Activated CD8-positive, alpha-beta memory T cell treated with anti-CD3 and anti-CD28 coated beads, Interleukin-2, amount 10 ng/mL, durations not matched to agents 7 days and 5 days (primary cell): ENCODE measurements at regions not wholly inside any gene's neighbourhood (a gene's known extent, or its start where the extent isn't known, plus 50 kb on each side); places are given as distances from the start of the nearest gene placed in this dataset.
A peak's percentile ranks its signal among the peaks of the same experiment; 100 is the strongest.

Experiments used
- ATAC-seq: fragments of 150-1000 bp; cut with Tn5 transposase; one replicate; pipeline ENCODE4 v1.10.0; 2021; ENCODE audit warnings: moderate library complexity
- CTCF ChIA-PET: fragments of 350-600 bp; sonication (Branson Sonifier 250); formaldehyde crosslinking; loops from one replicate; lab custom pipeline; 2021; ENCODE audit warnings: antibody characterized with exemption; lab: Charles Lee
- DNase-seq: peaks from one replicate; pipeline ENCODE4 v3.0.0-alpha.2; 2020
- H3K27ac Mint-ChIP-seq: one replicate; pipeline ENCODE4 v1.8.0; 2021; ENCODE audit warnings: mild to moderate bottlenecking, mixed read lengths
- H3K27me3 Mint-ChIP-seq: one replicate; pipeline ENCODE4 v1.8.0; 2021; ENCODE audit warnings: mixed read lengths
- H3K36me3 Mint-ChIP-seq: one replicate; pipeline ENCODE4 v1.8.0; 2021; ENCODE audit warnings: mild to moderate bottlenecking, mixed read lengths
- H3K4me1 Mint-ChIP-seq: one replicate; pipeline ENCODE4 v1.8.0; 2021; ENCODE audit warnings: mixed read lengths
- H3K4me3 Mint-ChIP-seq: one replicate; pipeline ENCODE4 v1.8.0; 2021; ENCODE audit warnings: mild to moderate bottlenecking, moderate library complexity, mixed read lengths
- H3K9me3 Mint-ChIP-seq: one replicate; pipeline ENCODE4 v1.8.0; 2022; ENCODE audit warnings: low read depth, mixed read lengths

GRCh38 chr1:193613041-193613440 lies 426.6 kb upstream of the B3GALT2 start:
- Mint-ChIP-seq H3K27ac (no peak overlapping the region), H3K36me3 (peaks cover 6% of the 10 kb centered on the region), H3K27me3 (no peaks in the 10 kb centered on the region), H3K4me1 (peaks cover 14% of the 10 kb centered on the region), H3K4me3 (no peak overlapping the region), H3K9me3 (peaks cover 4% of the 10 kb centered on the region)
- CTCF ChIA-PET = no interaction called here
- DNase-seq = no peak
- no peak for ATAC-seq

GRCh38 chr1:193609592-193609991 lies 423.2 kb upstream of the B3GALT2 start:
- Mint-ChIP-seq H3K9me3 (peaks cover 2% of the 10 kb centered on the region), H3K4me3 (no peak overlapping the region), H3K27me3 (no peaks in the 10 kb centered on the region), H3K36me3 (peaks cover 11% of the 10 kb centered on the region), H3K27ac (no peak overlapping the region), H3K4me1 (peaks cover 21% of the 10 kb centered on the region)
- no peak for ATAC-seq
- CTCF ChIA-PET = interaction anchor here (0.7 kb wide), 1 partner anchor 18 kb away, joined by 3 read pairs; no protein-coding TSS in a partner anchor
- no peak for DNase-seq

- no peak for DNase-seq
- H3K27me3 Mint-ChIP-seq = no peaks in the 10 kb centered on the region
- H3K9me3 Mint-ChIP-seq = peaks cover 2% of the 10 kb centered on the region
- ATAC-seq = no peak
- H3K36me3 Mint-ChIP-seq = peaks cover 16% of the 10 kb centered on the region
- CTCF ChIA-PET = no interaction called here
- no peak overlapping the region for H3K4me3 Mint-ChIP-seq
- H3K27ac Mint-ChIP-seq = no peak overlapping the region
- peaks cover 26% of the 10 kb centered on the region for H3K4me1 Mint-ChIP-seq
These were observed 421.4 kb upstream of the B3GALT2 start for GRCh38 chr1:193607787-193608186.

- peaks cover 16% of the 10 kb centered on the region for H3K36me3 Mint-ChIP-seq
- H3K27me3 Mint-ChIP-seq = no peaks in the 10 kb centered on the region
- no peak for DNase-seq
- H3K4me1 Mint-ChIP-seq = peaks cover 26% of the 10 kb centered on the region
- H3K4me3 Mint-ChIP-seq = peak overlapping the region; percentile 27
- H3K9me3 Mint-ChIP-seq = peaks cover 2% of the 10 kb centered on the region
- no peak overlapping the region for H3K27ac Mint-ChIP-seq
- no peak for ATAC-seq
- CTCF ChIA-PET = no interaction called here
These were observed 419.6 kb upstream of the B3GALT2 start for GRCh38 chr1:193606035-193606434.

- Mint-ChIP-seq H3K9me3 (peaks cover 2% of the 10 kb centered on the region), H3K27ac (no peak overlapping the region), H3K36me3 (peaks cover 13% of the 10 kb centered on the region), H3K4me3 (no peak overlapping the region), H3K27me3 (no peaks in the 10 kb centered on the region), H3K4me1 (peaks cover 21% of the 10 kb centered on the region)
- DNase-seq (no peak), ATAC-seq (no peak)
- CTCF ChIA-PET = no interaction called here
These were observed 416.3 kb upstream of the B3GALT2 start for GRCh38 chr1:193602705-193603104.

GRCh38 chr1:193593147-193593885 lies 406.9 kb upstream of the B3GALT2 start:
- Mint-ChIP-seq H3K4me3 (peak overlapping the region; percentile 51), H3K27ac (peak overlapping the region; percentile 79), H3K4me1 (peaks cover 22% of the 10 kb centered on the region), H3K36me3 (peaks cover 6% of the 10 kb centered on the region), H3K27me3 (no peaks in the 10 kb centered on the region), H3K9me3 (peaks cover 2% of the 10 kb centered on the region)
- CTCF ChIA-PET = no interaction called here
- ATAC-seq (no peak), DNase-seq (no peak)

- Mint-ChIP-seq H3K36me3 (peaks cover 6% of the 10 kb centered on the region), H3K4me3 (peak overlapping the region; percentile 51), H3K9me3 (peaks cover 2% of the 10 kb centered on the region), H3K27me3 (no peaks in the 10 kb centered on the region), H3K27ac (peak overlapping the region; percentile 79), H3K4me1 (peaks cover 22% of the 10 kb centered on the region)
- ATAC-seq (peak; percentile 70), DNase-seq (no peak)
- CTCF ChIA-PET = interaction anchor here (1.1 to 1.8 kb wide), 2 partner anchors 9 to 17 kb away, joined by 3 to 6 read pairs; no protein-coding TSS in a partner anchor
These were observed 405.9 kb upstream of the B3GALT2 start for GRCh38 chr1:193592317-193592716.

GRCh38 chr1:193590102-193590501 lies 403.7 kb upstream of the B3GALT2 start:
- H3K27ac Mint-ChIP-seq = no peak overlapping the region
- ATAC-seq = no peak
- H3K36me3 Mint-ChIP-seq = peaks cover 2% of the 10 kb centered on the region
- H3K4me3 Mint-ChIP-seq = no peak overlapping the region
- no peaks in the 10 kb centered on the region for H3K27me3 Mint-ChIP-seq
- H3K9me3 Mint-ChIP-seq = peaks cover 2% of the 10 kb centered on the region
- CTCF ChIA-PET = interaction anchor here (1.2 kb wide), 1 partner anchor 44 kb away, joined by 3 read pairs; no protein-coding TSS in a partner anchor
- no peak for DNase-seq
- H3K4me1 Mint-ChIP-seq = peaks cover 22% of the 10 kb centered on the region

GRCh38 chr1:193589597-193590040 lies 403.2 kb upstream of the B3GALT2 start:
- Mint-ChIP-seq H3K27me3 (no peaks in the 10 kb centered on the region), H3K4me3 (no peak overlapping the region), H3K36me3 (no peaks in the 10 kb centered on the region), H3K27ac (no peak overlapping the region), H3K4me1 (peaks cover 22% of the 10 kb centered on the region), H3K9me3 (no peaks in the 10 kb centered on the region)
- CTCF ChIA-PET = interaction anchor here (1.1 kb wide), 1 partner anchor 12 kb away, joined by 4 read pairs; no protein-coding TSS in a partner anchor
- DNase-seq = no peak
- no peak for ATAC-seq

- ATAC-seq = no peak
- CTCF ChIA-PET = interaction anchor here (1.1 kb wide), 1 partner anchor 10 kb away, joined by 4 read pairs; no protein-coding TSS in a partner anchor
- no peak overlapping the region for H3K4me3 Mint-ChIP-seq
- peaks cover 22% of the 10 kb centered on the region for H3K4me1 Mint-ChIP-seq
- peaks cover 2% of the 10 kb centered on the region for H3K36me3 Mint-ChIP-seq
- H3K27me3 Mint-ChIP-seq = no peaks in the 10 kb centered on the region
- no peaks in the 10 kb centered on the region for H3K9me3 Mint-ChIP-seq
- H3K27ac Mint-ChIP-seq = no peak overlapping the region
- DNase-seq = no peak
These were observed 402.1 kb upstream of the B3GALT2 start for GRCh38 chr1:193588311-193589082.

- H3K4me1 Mint-ChIP-seq = no peaks in the 10 kb centered on the region
- H3K27ac Mint-ChIP-seq = no peak overlapping the region
- H3K27me3 Mint-ChIP-seq = no peaks in the 10 kb centered on the region
- peaks cover 4% of the 10 kb centered on the region for H3K9me3 Mint-ChIP-seq
- no peak for ATAC-seq
- CTCF ChIA-PET = interaction anchor here (0.6 to 1.0 kb wide), 2 partner anchors 17 to 179 kb away, joined by 3 to 5 read pairs; no protein-coding TSS in a partner anchor
- DNase-seq = no peak
- H3K36me3 Mint-ChIP-seq = peaks cover 12% of the 10 kb centered on the region
- no peak overlapping the region for H3K4me3 Mint-ChIP-seq
These were observed 398.4 kb upstream of the B3GALT2 start for GRCh38 chr1:193584731-193585239.

- CTCF ChIA-PET = no interaction called here
- no peaks in the 10 kb centered on the region for H3K27me3 Mint-ChIP-seq
- ATAC-seq = no peak
- peaks cover 12% of the 10 kb centered on the region for H3K36me3 Mint-ChIP-seq
- H3K27ac Mint-ChIP-seq = no peak overlapping the region
- no peak overlapping the region for H3K4me3 Mint-ChIP-seq
- H3K4me1 Mint-ChIP-seq = no peaks in the 10 kb centered on the region
- H3K9me3 Mint-ChIP-seq = peaks cover 4% of the 10 kb centered on the region
- no peak for DNase-seq
These were observed 394.9 kb upstream of the B3GALT2 start for GRCh38 chr1:193581341-193581740.

- Mint-ChIP-seq H3K4me1 (no peaks in the 10 kb centered on the region), H3K27ac (no peak overlapping the region), H3K9me3 (peaks cover 4% of the 10 kb centered on the region), H3K36me3 (peaks cover 16% of the 10 kb centered on the region), H3K4me3 (no peak overlapping the region), H3K27me3 (no peaks in the 10 kb centered on the region)
- DNase-seq (no peak), ATAC-seq (no peak)
- CTCF ChIA-PET = no interaction called here
These were observed 394.0 kb upstream of the B3GALT2 start for GRCh38 chr1:193580419-193580818.
